K562 (cell line): ENCODE measurements at regions not wholly inside any gene's neighbourhood (a gene's known extent, or its start where the extent isn't known, plus 50 kb on each side); places are given as distances from the start of the nearest gene placed in this dataset.
A peak's percentile ranks its signal among the peaks of the same experiment; 100 is the strongest.

Experiments used
- ATAC-seq: fragments of 200-7000 bp; cut with Tn5 transposase; 3 replicates; pipeline ENCODE4 v1.9.1; 2020; ENCODE audit warnings: moderate library complexity
- BruUV-seq: library from RNA; stranded (reverse); fragments of 400-500 nt; replicated peaks from 2 replicates; lab custom pipeline; 2021; lab: Mats Ljungman, UMichigan
- CTCF ChIA-PET: fragments of 300-600 bp; formaldehyde crosslinking; extraction: SDS; loops from one replicate; lab custom pipeline; 2021; ENCODE audit warnings: low intra/inter-chr PET ratio; lab: Yijun Ruan, JAX
- POLR2A ChIA-PET: fragments of 300-600, 350-650 bp; sonication (Branson Sonifier 250); formaldehyde crosslinking; extraction: SDS; loops from one replicate; lab custom pipeline; 2021; ENCODE audit warnings: antibody characterized with exemption, inconsistent platforms; lab: Yijun Ruan, JAX
- DNase-seq, 4 experiments: peaks; one replicate each; pipeline versions ENCODE4 v3.0.0 to v3.0.0-alpha.2; 2011 to 2018; ENCODE audit warnings: low spot score in 3 of 4, mixed read lengths in 3 of 4; ENCODE audit errors: extremely low read depth in 1 of 4
- FAIRE-seq: peaks from 2 replicates; lab custom pipeline; 2011; peaks lifted over from hg19 to GRCh38; lab: Jason Lieb, UNC
- H2AFZ ChIP-seq: 2 replicates; pipeline ENCODE4 v1.6.0; 2011; ENCODE audit warnings: low read depth, low read length, control low read depth, inconsistent platforms
- H3K27ac ChIP-seq: fragments of 200-600 bp; 3 replicates; pipeline ENCODE4 v1.8.0; 2011; ENCODE audit warnings: low read depth, mild to moderate bottlenecking, control low read depth, inconsistent platforms, low read length, moderate library complexity, mixed read lengths; ENCODE audit errors: extremely low read depth
- H3K27me3 ChIP-seq, 2 experiments: fragments of 300-600 bp in 1 of 2; 2 replicates in 1 of 2; 3 replicates in 1 of 2; pipeline versions ENCODE4 v1.6.0 to v1.8.0; 2011; ENCODE audit warnings: inconsistent platforms in 2 of 2, low read length in 2 of 2, mild to moderate bottlenecking in 1 of 2, mixed read lengths in 1 of 2, moderate library complexity in 1 of 2; ENCODE audit not compliant: control insufficient read depth in 2 of 2, insufficient read depth in 2 of 2
- H3K36me3 ChIP-seq: fragments of 300-600 bp; 3 replicates; pipeline ENCODE4 v1.8.0; 2011; ENCODE audit warnings: mild to moderate bottlenecking, low read length, inconsistent platforms; ENCODE audit not compliant: control insufficient read depth, insufficient read depth
- H3K4me1 ChIP-seq, 2 experiments: fragments of 200-600 bp in 1 of 2; replicated peaks in 1 of 2; 2 replicates in 1 of 2; 3 replicates in 1 of 2; pipeline versions ENCODE4 v1.5.1 to v1.8.0; 2011; ENCODE audit warnings: inconsistent platforms in 2 of 2, low read length in 2 of 2, mild to moderate bottlenecking in 1 of 2, mixed read lengths in 1 of 2, moderate library complexity in 1 of 2; ENCODE audit not compliant: control insufficient read depth in 2 of 2, insufficient read depth in 2 of 2
- H3K4me2 ChIP-seq: 2 replicates; pipeline ENCODE4 v1.6.1; 2011; ENCODE audit warnings: low read length, control low read depth, inconsistent platforms, mixed read lengths; ENCODE audit not compliant: insufficient read depth
- H3K4me3 ChIP-seq: fragments of 200-600 bp; sonication (generic), shearing (Covaris generic); 2 replicates; pipeline ENCODE4 v1.5.1; 2016; ENCODE audit warnings: control low read depth, inconsistent platforms
- H3K79me2 ChIP-seq: fragments of 200-600 bp; 3 replicates; pipeline ENCODE4 v1.8.0; 2011; ENCODE audit warnings: low read length, inconsistent platforms; ENCODE audit not compliant: control insufficient read depth, insufficient read depth
- H3K9ac ChIP-seq, 2 experiments: 2 replicates each; pipeline versions ENCODE4 v1.6.0 to v1.6.1; 2011; ENCODE audit warnings: low read depth in 2 of 2, low read length in 2 of 2, control low read depth in 1 of 2, inconsistent platforms in 1 of 2, mild to moderate bottlenecking in 1 of 2, mixed read lengths in 1 of 2; ENCODE audit not compliant: insufficient read depth in 1 of 2
- H3K9me1 ChIP-seq: one replicate; pipeline ENCODE4 v1.6.0; 2011; ENCODE audit warnings: inconsistent platforms, mild to moderate bottlenecking, low read length, moderate library complexity; ENCODE audit not compliant: control insufficient read depth, insufficient read depth
- H3K9me3 ChIP-seq: replicated peaks from 2 replicates; pipeline ENCODE4 v1.5.1; 2011; ENCODE audit warnings: low read depth, low read length, inconsistent platforms; ENCODE audit not compliant: control insufficient read depth, insufficient read depth
- H4K20me1 ChIP-seq: replicated peaks from 2 replicates; pipeline ENCODE4 v1.6.1; 2011; ENCODE audit warnings: low read length, inconsistent platforms, mixed read lengths; ENCODE audit not compliant: control insufficient read depth, insufficient read depth
- CEBPG ChIP-seq, 3 experiments: fragments of 200-800 bp in 1 of 3; sonication (Bioruptor generic) in 1 of 3; sonication (generic) in 1 of 3; formaldehyde crosslinking in 1 of 3; IDR thresholded peaks in 2 of 3; conservative IDR thresholded peaks in 1 of 3; 2 replicates each; pipeline versions ENCODE4 v1.6.1 to v1.8.0; 2016 to 2022; ENCODE audit warnings: missing compliant biosample characterization in 2 of 3, missing genetic modification characterization in 2 of 3, mild to moderate bottlenecking in 1 of 3, missing genetic modification reagents in 1 of 3
- ZBTB1 ChIP-seq: sonication (generic); formaldehyde crosslinking; IDR thresholded peaks from 2 replicates; pipeline ENCODE4 v1.8.1; 2023; ENCODE audit warnings: missing genetic modification reagents, low read depth, mild to moderate bottlenecking, borderline replicate concordance
- ZNF785 ChIP-seq: fragments of 250-450 bp; sonication (Bioruptor Pico); IDR thresholded peaks from 2 replicates; pipeline ENCODE4 v1.4.0; 2020; ENCODE audit warnings: mild to moderate bottlenecking
- WGBS: fragments of 100-300 bp; shearing (Covaris generic); methylation state at CpG from one replicate; pipeline ENCODE4 v1.1.6; 2016; ENCODE audit warnings: low coverage, mixed read lengths; ENCODE audit not compliant: insufficient coverage; ENCODE audit errors: missing lambda C conversion rate; 5-methylcytosine and 5-hydroxymethylcytosine counted together
- in situ Hi-C: fragments of 300-500 bp; cut with MboI; formaldehyde crosslinking; loops from 4 replicates; pipeline ENCODE4 v1.15.0; 2018; ENCODE audit warnings: inconsistent platforms, mixed read lengths
- intact Hi-C: fragments of 100-400 bp; cut with micrococcal nuclease; formaldehyde crosslinking; loops from 2 replicates; pipeline ENCODE4 v1.14.2; 2022
- TF ChIP-seq, protein P1 (sequence below): IDR thresholded peaks from 3 replicates; pipeline ENCODE4 v1.6.1; 2011; ENCODE audit warnings: borderline replicate concordance, mild to moderate bottlenecking; ENCODE audit not compliant: insufficient read length, insufficient read depth
- TF ChIP-seq, protein P2 (sequence below): fragments of 250-450 bp; sonication (Bioruptor Pico); IDR thresholded peaks from 2 replicates; pipeline ENCODE4 v1.8.0; 2022; ENCODE audit warnings: inconsistent platforms
- TF ChIP-seq, protein P3 (sequence below): sonication (generic); formaldehyde crosslinking; IDR thresholded peaks from 2 replicates; pipeline ENCODE4 v1.8.0; 2023; ENCODE audit warnings: missing genetic modification reagents, mild to moderate bottlenecking, borderline replicate concordance
- TF ChIP-seq, protein P4 (sequence below), 3 experiments: IDR thresholded peaks in 2 of 3; conservative IDR thresholded peaks in 1 of 3; 2 replicates each; pipeline ENCODE4 v1.5.1; 2011 to 2012; ENCODE audit warnings: low read length in 3 of 3, mild to moderate bottlenecking in 3 of 3, control low read depth in 2 of 3, improper control_type of control experiment in 1 of 3, inconsistent platforms in 1 of 3, low read depth in 1 of 3, mixed read lengths in 1 of 3, moderate library complexity in 1 of 3; ENCODE audit not compliant: insufficient read depth in 2 of 3

- H3K36me3 ChIP-seq, result no peaks in the 10 kb centered on the region
- H3K79me2 ChIP-seq, result no peaks in the 10 kb centered on the region
- no peaks in the 10 kb centered on the region for H3K9me1 ChIP-seq
- no peaks in the 10 kb centered on the region; the same call in 1 of the 2 replicates for H3K9me3 ChIP-seq
- FAIRE-seq (no peak), DNase-seq (no peak), ATAC-seq (no peak)
- no peaks in the 10 kb centered on the region for H3K4me1 ChIP-seq
- in situ Hi-C loops (no loop called here), intact Hi-C loops (no loop called here)
- H3K27ac ChIP-seq, result no peak overlapping the region
- ChIA-PET POLR2A (no interaction called here), CTCF (no interaction called here)
- no peaks in the 10 kb centered on the region for H4K20me1 ChIP-seq
- 5% methylated on average over 1 of the region's 1 CpG for WGBS
- TF ChIP-seq ZBTB1 (CRISPR knock-in tag) (no peak), CEBPG (CRISPR knock-in tag; IDR thresholded peaks at IDR 0.05) (no peak), CEBPG (tag; conservative IDR thresholded peaks at IDR 0.05 in 1 of 2, IDR thresholded peaks at IDR 0.05 in 1 of 2) (peak in 1 of 2 experiments; percentile 66; a peak in 2 of 4 replicates), ZNF785 (CRISPR knock-in tag) (no peak)
- TF ChIP-seq, protein P1, sequence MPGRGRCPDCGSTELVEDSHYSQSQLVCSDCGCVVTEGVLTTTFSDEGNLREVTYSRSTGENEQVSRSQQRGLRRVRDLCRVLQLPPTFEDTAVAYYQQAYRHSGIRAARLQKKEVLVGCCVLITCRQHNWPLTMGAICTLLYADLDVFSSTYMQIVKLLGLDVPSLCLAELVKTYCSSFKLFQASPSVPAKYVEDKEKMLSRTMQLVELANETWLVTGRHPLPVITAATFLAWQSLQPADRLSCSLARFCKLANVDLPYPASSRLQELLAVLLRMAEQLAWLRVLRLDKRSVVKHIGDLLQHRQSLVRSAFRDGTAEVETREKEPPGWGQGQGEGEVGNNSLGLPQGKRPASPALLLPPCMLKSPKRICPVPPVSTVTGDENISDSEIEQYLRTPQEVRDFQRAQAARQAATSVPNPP, result no peak
- TF ChIP-seq, protein P2, sequence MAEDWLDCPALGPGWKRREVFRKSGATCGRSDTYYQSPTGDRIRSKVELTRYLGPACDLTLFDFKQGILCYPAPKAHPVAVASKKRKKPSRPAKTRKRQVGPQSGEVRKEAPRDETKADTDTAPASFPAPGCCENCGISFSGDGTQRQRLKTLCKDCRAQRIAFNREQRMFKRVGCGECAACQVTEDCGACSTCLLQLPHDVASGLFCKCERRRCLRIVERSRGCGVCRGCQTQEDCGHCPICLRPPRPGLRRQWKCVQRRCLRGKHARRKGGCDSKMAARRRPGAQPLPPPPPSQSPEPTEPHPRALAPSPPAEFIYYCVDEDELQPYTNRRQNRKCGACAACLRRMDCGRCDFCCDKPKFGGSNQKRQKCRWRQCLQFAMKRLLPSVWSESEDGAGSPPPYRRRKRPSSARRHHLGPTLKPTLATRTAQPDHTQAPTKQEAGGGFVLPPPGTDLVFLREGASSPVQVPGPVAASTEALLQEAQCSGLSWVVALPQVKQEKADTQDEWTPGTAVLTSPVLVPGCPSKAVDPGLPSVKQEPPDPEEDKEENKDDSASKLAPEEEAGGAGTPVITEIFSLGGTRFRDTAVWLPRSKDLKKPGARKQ (CRISPR knock-in tag), result no peak
- TF ChIP-seq, protein P3, sequence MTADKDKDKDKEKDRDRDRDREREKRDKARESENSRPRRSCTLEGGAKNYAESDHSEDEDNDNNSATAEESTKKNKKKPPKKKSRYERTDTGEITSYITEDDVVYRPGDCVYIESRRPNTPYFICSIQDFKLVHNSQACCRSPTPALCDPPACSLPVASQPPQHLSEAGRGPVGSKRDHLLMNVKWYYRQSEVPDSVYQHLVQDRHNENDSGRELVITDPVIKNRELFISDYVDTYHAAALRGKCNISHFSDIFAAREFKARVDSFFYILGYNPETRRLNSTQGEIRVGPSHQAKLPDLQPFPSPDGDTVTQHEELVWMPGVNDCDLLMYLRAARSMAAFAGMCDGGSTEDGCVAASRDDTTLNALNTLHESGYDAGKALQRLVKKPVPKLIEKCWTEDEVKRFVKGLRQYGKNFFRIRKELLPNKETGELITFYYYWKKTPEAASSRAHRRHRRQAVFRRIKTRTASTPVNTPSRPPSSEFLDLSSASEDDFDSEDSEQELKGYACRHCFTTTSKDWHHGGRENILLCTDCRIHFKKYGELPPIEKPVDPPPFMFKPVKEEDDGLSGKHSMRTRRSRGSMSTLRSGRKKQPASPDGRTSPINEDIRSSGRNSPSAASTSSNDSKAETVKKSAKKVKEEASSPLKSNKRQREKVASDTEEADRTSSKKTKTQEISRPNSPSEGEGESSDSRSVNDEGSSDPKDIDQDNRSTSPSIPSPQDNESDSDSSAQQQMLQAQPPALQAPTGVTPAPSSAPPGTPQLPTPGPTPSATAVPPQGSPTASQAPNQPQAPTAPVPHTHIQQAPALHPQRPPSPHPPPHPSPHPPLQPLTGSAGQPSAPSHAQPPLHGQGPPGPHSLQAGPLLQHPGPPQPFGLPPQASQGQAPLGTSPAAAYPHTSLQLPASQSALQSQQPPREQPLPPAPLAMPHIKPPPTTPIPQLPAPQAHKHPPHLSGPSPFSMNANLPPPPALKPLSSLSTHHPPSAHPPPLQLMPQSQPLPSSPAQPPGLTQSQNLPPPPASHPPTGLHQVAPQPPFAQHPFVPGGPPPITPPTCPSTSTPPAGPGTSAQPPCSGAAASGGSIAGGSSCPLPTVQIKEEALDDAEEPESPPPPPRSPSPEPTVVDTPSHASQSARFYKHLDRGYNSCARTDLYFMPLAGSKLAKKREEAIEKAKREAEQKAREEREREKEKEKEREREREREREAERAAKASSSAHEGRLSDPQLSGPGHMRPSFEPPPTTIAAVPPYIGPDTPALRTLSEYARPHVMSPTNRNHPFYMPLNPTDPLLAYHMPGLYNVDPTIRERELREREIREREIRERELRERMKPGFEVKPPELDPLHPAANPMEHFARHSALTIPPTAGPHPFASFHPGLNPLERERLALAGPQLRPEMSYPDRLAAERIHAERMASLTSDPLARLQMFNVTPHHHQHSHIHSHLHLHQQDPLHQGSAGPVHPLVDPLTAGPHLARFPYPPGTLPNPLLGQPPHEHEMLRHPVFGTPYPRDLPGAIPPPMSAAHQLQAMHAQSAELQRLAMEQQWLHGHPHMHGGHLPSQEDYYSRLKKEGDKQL (CRISPR knock-in tag), result no peak
- TF ChIP-seq, protein P4, sequence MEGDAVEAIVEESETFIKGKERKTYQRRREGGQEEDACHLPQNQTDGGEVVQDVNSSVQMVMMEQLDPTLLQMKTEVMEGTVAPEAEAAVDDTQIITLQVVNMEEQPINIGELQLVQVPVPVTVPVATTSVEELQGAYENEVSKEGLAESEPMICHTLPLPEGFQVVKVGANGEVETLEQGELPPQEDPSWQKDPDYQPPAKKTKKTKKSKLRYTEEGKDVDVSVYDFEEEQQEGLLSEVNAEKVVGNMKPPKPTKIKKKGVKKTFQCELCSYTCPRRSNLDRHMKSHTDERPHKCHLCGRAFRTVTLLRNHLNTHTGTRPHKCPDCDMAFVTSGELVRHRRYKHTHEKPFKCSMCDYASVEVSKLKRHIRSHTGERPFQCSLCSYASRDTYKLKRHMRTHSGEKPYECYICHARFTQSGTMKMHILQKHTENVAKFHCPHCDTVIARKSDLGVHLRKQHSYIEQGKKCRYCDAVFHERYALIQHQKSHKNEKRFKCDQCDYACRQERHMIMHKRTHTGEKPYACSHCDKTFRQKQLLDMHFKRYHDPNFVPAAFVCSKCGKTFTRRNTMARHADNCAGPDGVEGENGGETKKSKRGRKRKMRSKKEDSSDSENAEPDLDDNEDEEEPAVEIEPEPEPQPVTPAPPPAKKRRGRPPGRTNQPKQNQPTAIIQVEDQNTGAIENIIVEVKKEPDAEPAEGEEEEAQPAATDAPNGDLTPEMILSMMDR (IDR thresholded peaks at IDR 0.05 in 2 of 3, conservative IDR thresholded peaks at IDR 0.05 in 1 of 3; ENCODE audit: insufficient read depth in 2 of 3, low read depth in 1 of 3, low read length in 3 of 3), result no peak
- no TSS peak for BruUV-seq
- H3K4me2 ChIP-seq, result no peak overlapping the region
- H3K27me3 ChIP-seq, result no peaks in the 10 kb centered on the region
- H2AFZ ChIP-seq, result no peak overlapping the region
- no peak overlapping the region for H3K4me3 ChIP-seq
- no peak overlapping the region for H3K9ac ChIP-seq
Measured at GRCh38 chr4:115824630-115825029, 711.2 kb upstream of the NDST4 start.
